NCI-H187 (cell line): ENCODE measurements at regions not wholly inside any gene's neighbourhood (a gene's known extent, or its start where the extent isn't known, plus 50 kb on each side); places are given as distances from the start of the nearest gene placed in this dataset.

Experiments used
- DNase-seq, 2 experiments: peaks; one replicate each; lab custom pipeline; 2025; lab: John Stamatoyannopoulos, UW

DNA sequence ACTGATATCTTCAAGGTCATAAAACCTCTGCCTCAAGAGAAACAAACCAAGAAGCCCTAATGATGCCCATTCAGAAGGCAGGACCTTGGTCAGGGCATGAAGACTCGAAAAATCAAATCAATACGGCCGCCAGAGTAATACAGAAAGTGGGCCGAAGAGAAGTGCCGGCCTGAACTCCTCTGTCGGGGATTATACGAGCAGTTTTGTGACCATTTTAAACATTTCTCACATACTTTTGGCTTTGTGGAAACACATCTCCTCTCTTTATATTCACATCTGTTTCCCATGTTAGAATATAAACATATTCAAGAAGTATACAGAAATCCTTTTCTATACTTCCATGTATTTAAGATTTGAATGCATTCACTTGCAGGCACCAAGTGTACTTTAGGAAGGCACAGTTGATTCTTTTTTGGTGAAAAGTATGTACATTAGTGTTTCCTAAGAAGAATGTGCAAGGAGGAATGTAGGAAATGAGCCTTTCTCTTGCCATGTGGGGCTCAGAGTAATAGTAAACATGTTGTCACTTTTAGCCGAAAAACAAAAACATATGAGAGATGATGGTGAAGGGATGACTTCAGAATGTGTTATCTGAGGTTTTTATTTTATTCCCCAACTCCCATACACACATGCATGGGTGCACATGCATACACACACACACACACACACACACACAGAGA, 707.9 kb upstream of the ID2 start:
- DNase-seq = no peak

DNA sequence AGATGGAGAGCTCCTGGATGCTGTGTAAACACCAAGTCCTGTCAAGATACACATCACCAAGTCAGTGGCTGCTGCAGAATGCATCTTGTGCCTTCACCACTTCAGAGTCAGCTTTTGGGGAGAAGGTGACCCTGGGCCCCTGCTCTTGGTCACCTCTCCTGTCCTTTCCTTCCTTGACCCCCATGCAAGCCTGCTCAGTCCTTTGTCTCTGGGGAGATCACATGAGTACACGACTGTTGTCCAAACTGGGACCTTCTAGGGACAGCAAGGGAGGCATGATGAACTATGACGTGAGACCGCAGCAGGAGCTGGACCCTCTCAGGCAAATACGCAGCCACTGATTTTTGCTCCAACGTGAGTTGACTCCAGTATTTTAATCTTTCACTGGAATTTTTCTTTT, 706.9 kb upstream of the ID2 start:
- DNase-seq = no peak

DNA sequence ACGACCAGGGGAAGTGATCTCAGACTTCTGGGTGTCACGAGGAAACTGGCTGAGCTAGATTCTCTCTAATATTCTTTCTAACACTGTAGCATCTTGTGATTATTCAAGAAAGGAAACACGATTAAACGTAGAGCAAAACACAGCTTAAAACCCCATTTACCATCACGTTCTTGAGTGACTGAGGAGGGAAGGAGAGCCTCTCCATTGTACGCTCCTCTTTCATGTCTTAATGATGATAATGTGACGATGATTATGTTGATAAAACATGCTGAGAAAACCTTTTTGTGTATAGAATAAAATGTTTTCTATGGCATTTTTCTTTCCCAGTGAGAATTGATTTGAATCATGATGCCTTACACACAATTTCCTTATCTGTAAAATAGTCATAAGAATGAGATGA, 705.6 kb upstream of the ID2 start:
- DNase-seq = no peak

DNA sequence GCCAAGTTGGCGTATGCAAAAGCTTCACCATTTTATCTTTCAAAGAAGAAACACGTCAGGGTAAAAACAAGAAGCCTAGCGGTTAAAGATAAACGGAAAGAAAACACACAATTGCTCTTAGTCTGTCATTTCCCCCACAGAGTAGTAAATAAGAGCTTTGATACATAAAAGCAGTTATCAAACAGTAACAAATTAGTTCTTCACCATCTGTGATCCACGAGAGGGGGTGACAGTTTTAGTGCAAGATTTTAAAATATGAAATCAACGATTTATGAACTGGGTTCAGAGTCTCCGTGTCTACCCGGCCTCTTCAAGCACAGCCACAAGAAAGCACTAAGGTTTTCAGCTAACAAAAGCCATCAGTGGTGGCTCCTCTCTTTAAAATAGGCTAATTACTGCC, 703.9 kb upstream of the ID2 start:
- no peak for DNase-seq

DNA sequence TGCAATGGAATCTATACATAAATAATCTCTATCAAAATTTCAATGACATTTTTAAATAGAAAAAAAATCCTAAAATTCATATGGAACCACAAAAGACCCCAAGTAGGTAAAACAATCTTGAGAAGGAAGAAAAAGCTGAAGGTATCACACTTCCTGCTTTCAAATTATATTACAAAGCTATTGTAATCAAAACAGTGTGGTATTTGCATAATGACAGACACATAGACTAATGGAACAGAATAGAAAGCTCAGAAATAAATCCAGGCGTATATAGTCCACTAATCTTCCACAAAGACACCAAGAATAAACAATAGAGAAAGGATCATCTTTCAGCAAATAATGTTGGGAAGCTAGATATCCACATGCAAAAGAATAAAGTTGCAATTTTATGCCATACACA, 699.8 kb upstream of the ID2 start:
- no peak for DNase-seq

DNA sequence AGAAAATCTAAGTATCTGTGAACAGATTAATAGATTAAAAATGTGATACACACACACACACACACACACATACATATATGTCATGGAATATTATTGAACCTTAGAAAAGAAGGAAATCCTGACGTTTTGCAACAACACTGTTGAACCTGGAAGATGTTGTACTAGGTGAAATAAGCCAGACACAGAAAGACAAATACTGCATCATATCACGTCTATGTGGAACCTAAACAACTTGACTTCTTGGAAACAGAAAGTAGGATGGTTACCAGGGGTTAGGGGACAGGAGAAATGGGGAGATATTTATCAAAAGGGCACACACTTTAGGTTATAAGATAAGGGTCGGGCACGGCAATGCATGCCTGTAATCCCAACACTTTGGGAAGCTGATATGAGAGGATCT, 698.4 kb upstream of the ID2 start:
- DNase-seq = no peak

DNA sequence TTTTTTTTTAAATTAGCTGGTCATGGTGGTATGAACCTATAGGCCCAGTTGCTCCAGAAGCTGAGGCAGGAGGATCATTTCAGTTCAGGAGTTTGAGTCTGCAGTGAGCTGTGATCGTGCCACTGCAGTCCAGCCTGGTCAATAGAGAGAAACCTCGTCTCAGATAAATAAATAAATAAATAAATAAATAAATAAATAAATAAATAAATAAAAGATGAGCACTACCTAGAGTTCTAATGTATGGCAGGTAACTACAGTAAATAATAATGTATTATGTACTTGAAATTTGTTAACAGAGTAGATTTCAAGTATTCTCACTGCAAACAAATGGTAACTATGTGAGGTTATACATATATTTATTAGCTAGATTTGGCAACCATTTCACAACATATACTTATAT, 697.9 kb upstream of the ID2 start:
- no peak for DNase-seq

DNA sequence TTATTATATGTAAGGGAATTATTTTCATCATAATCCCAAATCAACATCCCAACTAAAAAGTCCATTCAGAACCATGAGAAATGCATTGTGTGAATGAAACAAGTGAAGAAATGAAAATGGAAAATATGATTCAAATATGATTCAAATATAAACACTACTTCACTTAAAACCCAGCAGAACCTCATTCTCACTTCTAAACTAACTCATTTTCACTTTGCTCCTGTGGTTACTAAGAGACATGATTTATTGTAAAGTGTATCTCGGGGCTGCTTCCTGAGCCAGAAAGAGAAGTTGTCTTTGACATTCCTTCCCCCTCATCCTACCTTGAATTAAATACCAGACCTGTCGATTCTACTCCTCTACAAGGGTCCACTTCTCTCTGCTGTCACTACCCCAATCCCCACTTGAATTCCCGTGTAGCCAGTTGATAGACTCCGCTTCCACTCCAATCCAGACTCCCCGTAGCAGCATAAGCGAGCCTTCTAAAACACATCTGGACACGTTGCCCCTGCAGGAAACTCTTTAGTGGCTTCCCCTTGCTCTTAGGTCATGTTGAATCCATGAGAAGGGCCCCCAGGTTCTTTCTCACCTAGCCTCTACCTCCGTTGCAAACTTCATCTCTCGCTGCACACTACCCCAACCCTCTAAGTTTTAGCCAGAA, 697.0 kb upstream of the ID2 start:
- no peak for DNase-seq

DNA sequence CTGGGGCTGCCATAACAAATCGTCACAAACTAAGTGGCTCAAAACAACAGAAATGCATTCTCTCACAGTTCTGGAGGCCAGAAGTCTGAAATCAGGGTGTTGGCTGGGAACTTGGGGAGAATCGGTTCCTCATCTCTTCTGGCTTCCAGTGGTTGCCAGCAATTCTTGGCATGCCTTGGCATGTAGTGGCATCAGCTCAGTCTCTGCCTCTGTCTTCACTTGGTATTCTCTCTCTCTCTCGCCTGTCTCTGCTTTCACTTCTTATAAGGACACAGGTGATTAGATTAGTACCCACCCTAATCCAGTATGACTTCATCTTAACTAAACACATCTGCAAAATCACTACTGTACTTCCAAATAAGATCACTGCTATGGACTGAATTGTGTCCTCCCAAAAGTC, 695.4 kb upstream of the ID2 start:
- no peak for DNase-seq

DNA sequence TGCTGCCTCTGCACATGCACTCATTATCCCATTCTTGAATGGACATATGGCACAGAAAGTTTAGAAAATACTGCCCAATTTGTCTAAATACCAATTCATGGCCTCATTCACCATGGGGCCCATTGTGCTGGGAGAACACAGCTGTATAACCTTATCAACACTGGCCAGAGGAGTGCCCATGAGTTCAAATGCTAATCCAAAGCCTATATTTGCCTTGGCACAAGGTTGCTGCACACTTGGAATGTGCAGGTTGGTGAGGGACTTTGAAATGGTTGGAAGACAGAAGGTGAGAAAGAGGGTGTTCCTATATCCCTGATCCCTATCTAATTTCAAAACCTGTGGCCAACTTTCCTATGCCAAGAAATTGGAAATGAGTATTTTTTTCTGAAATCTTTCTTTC, 693.9 kb upstream of the ID2 start:
- no peak for DNase-seq

DNA sequence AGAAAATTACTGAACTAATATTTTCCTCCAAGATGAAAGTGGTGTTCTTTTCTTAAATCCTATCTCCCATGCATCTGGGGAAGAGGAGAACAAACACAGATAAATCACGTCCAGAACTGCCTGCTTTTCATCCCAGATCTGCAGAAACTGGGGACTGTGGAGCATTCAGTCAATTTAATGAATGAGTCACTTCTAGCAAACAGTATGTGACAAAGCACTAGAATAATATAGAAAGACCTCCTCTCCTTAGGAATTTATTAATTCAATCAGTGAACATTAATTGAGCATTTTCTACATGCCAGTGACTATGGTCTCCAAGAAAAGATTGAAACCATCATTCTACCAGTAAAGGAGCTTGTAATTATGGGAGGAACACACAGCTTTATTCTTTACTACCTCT, 693.4 kb upstream of the ID2 start:
- DNase-seq = no peak

DNA sequence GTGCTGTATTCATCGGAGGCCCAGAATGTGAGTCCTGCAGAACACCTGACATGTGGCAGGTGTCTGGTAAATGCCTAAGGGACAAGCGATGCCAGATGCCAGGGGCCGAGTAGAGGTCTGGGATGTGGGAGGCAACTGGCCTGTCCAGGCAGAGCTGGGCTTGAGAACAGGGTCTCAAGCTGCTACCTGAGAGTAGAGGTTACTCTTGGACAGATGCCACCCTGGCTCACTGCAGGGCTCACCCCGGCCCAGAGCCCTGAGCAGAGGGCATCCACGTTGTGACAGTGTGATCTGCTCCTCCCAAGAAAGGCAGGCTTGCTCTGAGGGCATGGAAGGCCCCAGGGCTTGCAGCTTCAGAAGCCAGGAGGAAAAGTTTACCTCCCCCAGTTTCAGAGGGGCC, 692.0 kb upstream of the ID2 start:
- DNase-seq = no peak

DNA sequence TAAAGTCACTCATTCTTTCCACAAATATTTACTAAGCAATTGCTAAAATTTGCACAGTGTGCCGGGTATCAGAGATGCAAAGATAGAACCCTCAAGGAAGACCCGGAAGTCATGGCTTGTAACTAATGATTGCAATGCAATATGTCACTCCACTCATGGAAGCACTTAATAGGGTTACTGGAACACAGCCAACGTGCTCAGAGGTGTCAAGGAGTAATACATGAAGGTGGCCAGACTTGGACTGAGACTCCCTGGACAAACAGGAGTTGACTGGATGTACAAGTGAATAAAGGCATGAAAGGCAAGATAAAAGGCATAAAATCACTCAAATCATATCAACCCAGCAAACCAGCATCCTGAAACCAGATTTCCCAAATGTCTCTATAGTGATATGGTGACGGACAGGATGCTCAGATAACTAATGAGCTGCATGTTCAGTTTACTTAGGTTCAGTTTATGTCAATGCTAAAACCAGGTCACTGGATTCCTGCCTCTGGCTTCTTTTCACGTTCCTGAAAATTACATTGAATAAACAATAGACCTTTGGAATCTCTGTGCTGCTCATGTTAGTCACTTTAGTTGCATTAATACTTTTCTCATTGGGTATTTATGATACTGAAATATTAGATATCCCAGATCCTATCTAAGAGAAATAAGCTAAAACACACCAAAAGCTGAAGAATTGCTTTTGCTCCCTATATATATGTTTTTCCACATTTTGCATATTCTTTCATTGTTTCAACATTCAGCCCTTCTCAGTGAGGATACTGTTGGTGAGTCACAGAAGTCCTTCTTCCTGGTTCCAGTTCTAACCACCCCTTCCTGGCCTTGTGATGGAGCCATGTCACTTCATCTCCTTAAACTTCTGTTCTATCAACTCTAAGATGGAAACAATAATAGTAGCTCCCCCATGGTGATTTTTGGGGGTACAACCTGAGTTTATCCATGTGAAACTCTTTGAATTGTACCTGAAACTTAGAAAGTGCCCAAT, 688.9 kb upstream of the ID2 start:
- DNase-seq = no peak

DNA sequence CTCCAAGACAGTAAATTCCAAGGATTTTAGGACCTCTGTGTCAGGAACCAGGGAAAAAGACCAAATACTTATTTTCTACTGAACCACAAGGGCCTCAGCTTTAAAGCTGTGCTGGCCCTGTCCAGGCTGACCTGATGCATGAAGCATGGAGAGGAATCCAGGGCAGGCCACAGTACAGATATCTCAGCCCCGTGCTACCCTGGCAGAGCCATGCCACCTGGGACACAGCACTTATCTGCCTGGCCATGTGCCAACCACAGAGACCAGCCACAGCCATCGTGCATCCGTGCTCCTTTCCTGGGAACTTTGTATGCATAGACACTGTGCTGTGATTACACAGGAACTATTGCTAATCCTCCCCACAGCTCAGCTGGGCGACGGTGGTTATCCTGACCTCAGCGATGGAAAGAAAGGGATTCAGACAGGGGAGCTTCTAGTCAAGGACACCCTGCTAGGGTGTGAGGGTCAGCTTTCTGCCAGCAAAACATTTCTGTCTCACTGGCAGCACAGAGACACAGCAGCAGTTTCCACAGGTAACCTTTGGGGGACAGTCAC, 687.4 kb upstream of the ID2 start:
- peak; percentile 25 to 72 for DNase-seq

DNA sequence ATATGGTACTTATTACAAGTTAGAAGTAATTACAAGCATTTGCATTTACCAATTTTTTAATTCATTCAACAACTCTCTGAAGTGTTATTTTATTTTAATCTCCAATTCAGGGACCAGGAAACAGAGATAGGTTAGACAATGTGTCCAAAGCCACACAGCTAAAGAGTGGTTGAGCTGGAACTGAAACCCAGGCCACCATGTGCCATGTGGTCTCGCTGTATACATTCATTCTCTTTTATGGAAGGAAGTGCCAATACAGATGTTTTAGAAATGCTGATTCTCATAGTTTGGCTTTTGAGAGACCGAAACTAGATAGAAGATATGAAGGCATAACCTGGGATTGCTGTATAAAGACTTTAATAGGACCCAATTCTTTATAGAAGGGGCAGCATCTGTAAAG, 684.6 kb upstream of the ID2 start:
- DNase-seq = no peak

DNA sequence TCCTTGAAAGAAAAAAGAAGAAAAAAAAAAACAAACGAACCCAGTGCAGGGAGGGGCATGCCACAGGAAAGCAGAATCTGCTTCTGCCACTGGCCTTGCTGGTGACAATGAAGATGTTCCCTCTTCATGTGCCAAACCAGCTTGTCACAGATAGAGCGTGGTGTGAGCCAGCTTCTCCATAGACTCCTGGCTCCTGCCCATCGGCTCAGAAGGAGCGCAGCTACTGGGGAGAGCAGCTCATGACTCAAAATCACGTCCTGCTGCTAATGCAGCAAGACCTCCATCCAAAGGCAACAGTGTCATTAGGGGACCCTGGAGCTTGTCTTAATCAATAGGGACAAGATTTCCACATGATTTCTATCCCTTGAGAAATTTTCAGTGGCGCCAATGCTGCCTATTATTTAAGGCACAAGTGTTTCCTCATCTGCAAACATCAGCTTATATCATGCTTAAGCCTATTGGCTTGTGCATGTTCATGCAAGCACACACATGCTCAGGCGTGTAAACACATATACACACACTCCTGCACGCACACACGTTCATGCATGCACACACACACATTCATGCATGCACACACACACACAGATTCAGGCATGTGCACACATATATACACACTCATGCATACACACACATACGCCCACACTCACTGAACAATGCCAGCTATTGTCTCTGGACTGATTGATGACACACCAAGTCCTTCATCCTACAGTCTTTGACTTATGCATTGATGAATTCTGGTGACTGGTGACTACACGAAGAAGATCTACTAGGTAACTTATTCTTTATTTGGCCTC, 682.0 kb upstream of the ID2 start:
- no peak for DNase-seq

DNA sequence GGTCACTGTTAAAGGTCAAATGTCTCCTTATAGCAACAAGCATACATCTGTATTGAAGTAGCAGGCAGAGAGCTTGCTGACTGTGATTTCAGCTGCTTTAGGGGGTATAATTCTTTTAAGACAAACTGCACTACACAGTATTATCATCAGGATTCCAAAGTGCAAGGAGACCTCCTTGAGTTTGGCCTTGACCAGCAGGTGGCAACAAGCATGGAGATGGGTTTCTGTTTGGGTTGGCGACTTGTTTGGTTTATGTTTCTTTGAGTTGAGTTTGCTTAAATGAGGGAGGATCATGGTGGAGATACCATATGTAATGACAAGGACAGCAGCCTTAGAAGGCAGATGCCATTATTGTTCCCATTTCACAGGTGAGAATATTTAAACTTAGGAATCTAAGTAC, 681.0 kb upstream of the ID2 start:
- DNase-seq = no peak

DNA sequence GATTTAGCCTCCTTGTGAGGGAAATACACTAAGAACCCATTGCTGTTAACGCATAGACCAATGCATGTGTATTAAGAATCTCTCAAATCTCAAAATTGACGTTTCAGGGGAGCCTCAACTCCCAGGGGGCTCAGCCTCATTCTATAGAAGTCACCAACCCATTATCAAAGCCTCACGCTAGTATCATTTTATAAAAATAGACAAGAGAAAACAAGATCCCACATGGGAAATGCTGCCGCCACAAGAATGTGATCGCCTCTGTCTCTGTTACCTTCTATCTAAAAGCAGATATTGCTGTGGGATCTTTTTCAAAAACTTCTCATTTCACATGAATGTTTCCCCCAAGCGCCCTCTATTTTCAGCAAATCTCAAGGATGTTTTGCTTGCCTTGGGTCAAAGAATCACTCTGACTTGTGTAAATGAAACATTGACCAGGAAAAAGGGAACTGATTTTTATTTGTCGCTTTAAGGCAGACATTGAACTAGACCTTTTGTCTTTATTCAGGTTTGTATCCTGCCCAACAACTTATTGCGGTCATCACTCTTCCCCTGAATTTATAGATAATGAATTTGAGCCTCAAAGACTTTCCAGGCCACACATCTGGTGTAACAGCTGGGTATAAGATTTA, 679.0 kb upstream of the ID2 start:
- no peak for DNase-seq

DNA sequence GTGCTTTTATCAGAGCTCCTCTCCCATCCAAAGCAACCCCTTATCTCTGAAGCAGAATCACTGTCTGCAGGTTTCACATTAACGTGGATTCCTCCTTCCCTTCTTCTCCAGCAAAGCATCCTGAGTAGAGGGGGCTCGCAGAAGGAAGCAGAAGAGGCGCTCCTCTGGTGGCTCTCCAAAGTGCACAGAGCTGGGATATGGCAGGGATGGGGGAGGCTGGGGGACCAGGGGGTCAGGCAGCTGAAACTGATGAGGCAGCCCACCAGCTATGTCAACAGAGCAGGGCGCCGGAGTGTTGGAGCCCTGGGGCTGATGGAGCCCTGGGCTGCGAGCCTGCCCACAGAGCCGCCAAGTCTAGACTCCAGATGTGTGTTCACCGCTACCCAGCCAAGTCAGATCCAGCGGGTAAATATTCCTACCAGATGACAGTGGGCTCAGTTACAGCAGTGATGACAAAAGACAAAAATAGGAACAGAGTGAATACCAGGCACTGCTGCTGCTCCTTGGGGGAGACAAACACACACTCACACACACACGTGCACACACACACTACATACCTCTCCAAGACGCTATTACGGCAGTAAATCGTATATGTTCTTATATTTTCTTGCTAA, 678.3 kb upstream of the ID2 start:
- no peak for DNase-seq

DNA sequence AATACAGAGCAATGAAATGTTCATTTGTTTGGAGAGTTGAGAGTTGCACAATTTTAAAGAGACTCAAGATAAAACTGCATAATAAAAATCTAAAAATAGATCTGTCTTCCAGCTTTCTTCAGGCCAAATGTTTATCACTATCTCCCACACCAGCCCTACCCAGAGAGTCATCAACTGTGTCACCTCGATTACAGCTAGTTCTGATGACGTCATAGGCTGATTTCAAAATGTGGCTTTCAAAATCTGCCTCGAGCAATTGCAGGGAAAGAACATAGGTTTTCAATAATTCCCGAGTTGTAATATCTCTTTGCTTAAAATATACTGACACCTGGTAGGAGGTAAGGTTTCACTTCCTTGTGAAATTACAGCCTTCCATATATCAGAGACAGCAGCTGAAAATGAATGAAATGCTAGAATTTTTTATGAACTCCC, 677.6 kb upstream of the ID2 start:
- no peak for DNase-seq

DNA sequence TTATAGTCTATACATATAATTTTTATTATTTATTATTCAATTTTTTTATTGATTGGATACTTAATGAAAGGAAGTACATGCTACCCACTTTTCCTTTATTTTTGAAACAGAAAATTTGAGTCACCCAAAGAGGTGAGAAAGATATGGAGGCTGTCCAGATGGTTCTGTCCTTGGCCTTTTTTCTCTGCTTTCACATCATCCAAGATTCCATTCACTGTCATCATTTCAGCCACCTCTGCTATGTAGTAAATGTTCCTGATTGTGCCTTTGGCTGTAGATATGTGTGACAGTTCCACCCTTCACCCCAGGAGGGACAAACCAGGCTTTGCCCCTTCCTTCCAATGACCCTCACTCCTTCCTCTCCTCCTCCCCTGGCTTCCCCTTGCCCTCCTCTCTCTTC, 675.7 kb upstream of the ID2 start:
- DNase-seq = no peak
